Nephron progenitor cell (in vitro differentiated cells): ENCODE measurements at regions not wholly inside any gene's neighbourhood (a gene's known extent, or its start where the extent isn't known, plus 50 kb on each side); places are given as distances from the start of the nearest gene placed in this dataset.
A peak's percentile ranks its signal among the peaks of the same experiment; 100 is the strongest.

Experiments used
- DNase-seq: peaks from one replicate; pipeline ENCODE4 v3.0.0; 2021
- H3K27ac Mint-ChIP-seq: 2 replicates; pipeline ENCODE4 v1.8.0; 2021; ENCODE audit warnings: mild to moderate bottlenecking, moderate library complexity, mixed read lengths
- H3K27me3 Mint-ChIP-seq: 2 replicates; pipeline ENCODE4 v1.8.0; 2021; ENCODE audit warnings: mild to moderate bottlenecking, low read depth, mixed read lengths; ENCODE audit not compliant: poor library complexity
- H3K36me3 Mint-ChIP-seq: 2 replicates; pipeline ENCODE4 v1.8.0; 2021; ENCODE audit warnings: low read depth, mixed read lengths
- H3K4me1 Mint-ChIP-seq: 2 replicates; pipeline ENCODE4 v1.8.0; 2021; ENCODE audit warnings: mixed read lengths
- H3K4me3 Mint-ChIP-seq: 2 replicates; pipeline ENCODE4 v1.8.0; 2021; ENCODE audit warnings: mild to moderate bottlenecking, moderate library complexity, mixed read lengths
- H3K9me3 Mint-ChIP-seq: 2 replicates; pipeline ENCODE4 v1.8.0; 2021; ENCODE audit warnings: mild to moderate bottlenecking, moderate library complexity, mixed read lengths
- TF ChIP-seq, protein P1 (sequence below): fragments of 200-600 bp; sonication (generic); IDR thresholded peaks from 2 replicates; pipeline ENCODE4 v1.5.0; 2021; ENCODE audit warnings: antibody characterized with exemption

GRCh38 chr5:89849830-89850512 is 559.6 kb downstream of the CETN3 start:
- Mint-ChIP-seq H3K27me3 (peaks cover 6% of the 10 kb centered on the region), H3K9me3 (no peaks in the 10 kb centered on the region), H3K27ac (peak overlapping the region; percentile 62), H3K36me3 (no peaks in the 10 kb centered on the region), H3K4me1 (peaks cover 12% of the 10 kb centered on the region), H3K4me3 (no peak overlapping the region)
- no peak for DNase-seq
- TF ChIP-seq, protein P1, sequence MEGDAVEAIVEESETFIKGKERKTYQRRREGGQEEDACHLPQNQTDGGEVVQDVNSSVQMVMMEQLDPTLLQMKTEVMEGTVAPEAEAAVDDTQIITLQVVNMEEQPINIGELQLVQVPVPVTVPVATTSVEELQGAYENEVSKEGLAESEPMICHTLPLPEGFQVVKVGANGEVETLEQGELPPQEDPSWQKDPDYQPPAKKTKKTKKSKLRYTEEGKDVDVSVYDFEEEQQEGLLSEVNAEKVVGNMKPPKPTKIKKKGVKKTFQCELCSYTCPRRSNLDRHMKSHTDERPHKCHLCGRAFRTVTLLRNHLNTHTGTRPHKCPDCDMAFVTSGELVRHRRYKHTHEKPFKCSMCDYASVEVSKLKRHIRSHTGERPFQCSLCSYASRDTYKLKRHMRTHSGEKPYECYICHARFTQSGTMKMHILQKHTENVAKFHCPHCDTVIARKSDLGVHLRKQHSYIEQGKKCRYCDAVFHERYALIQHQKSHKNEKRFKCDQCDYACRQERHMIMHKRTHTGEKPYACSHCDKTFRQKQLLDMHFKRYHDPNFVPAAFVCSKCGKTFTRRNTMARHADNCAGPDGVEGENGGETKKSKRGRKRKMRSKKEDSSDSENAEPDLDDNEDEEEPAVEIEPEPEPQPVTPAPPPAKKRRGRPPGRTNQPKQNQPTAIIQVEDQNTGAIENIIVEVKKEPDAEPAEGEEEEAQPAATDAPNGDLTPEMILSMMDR = no peak

DNA sequence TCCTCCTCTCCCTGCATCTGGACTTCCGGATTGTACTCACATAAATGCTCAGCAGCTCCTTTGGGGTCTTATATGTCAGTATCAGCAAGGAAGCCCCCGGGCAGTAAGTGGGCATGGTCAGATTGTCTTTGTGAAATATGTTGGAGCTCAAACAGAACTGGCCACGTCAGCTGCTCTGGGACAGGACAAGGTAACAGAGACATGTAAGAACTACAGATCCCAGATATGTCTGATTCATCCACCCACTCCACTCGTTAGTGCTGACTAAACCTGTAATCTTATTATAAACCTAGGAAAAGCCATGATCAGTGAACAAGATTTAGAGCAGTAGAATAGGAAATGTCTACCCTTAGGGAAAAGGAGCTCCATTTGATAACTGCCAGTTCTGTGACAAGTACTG is 561.8 kb downstream of the CETN3 start:
- TF ChIP-seq, protein P1 = no peak
- peaks cover 12% of the 10 kb centered on the region for H3K4me1 Mint-ChIP-seq
- H3K36me3 Mint-ChIP-seq = no peaks in the 10 kb centered on the region
- peaks cover 6% of the 10 kb centered on the region for H3K27me3 Mint-ChIP-seq
- H3K27ac Mint-ChIP-seq = no peak overlapping the region
- H3K4me3 Mint-ChIP-seq = no peak overlapping the region
- no peaks in the 10 kb centered on the region for H3K9me3 Mint-ChIP-seq
- DNase-seq = no peak

GRCh38 chr5:89844548-89844947 is 565.0 kb downstream of the CETN3 start:
- H3K9me3 Mint-ChIP-seq = no peaks in the 10 kb centered on the region
- TF ChIP-seq, protein P1 = no peak
- no peak for DNase-seq
- H3K27ac Mint-ChIP-seq = no peak overlapping the region
- peaks cover 6% of the 10 kb centered on the region for H3K27me3 Mint-ChIP-seq
- peaks cover 2% of the 10 kb centered on the region for H3K4me1 Mint-ChIP-seq
- no peak overlapping the region for H3K4me3 Mint-ChIP-seq
- H3K36me3 Mint-ChIP-seq = no peaks in the 10 kb centered on the region

DNA sequence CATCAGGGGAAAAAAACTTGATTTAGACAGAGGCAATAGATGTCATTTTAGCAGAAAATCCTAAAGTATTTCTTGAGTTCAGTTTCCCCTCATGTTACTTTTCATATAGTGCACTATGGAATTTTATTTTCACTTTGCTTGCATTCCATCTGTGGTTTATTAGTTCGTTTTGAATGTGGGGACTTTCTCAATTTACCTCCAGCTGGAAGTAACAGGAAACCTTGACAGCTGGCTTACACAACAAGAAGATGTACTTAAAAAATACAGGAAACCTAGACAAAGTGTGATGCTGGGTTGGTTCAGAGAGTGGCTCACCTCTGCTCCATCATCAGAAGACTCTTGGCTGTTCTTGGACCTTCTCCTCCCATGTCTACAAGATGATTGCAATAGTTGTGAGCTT is 567.0 kb downstream of the CETN3 start:
- Mint-ChIP-seq H3K4me1 (no peaks in the 10 kb centered on the region), H3K4me3 (no peak overlapping the region), H3K36me3 (no peaks in the 10 kb centered on the region), H3K9me3 (no peaks in the 10 kb centered on the region), H3K27ac (no peak overlapping the region), H3K27me3 (peaks cover 4% of the 10 kb centered on the region)
- TF ChIP-seq, protein P1 = no peak
- DNase-seq = no peak

GRCh38 chr5:89840906-89841305 is 568.6 kb downstream of the CETN3 start:
- no peaks in the 10 kb centered on the region for H3K9me3 Mint-ChIP-seq
- H3K27me3 Mint-ChIP-seq = no peaks in the 10 kb centered on the region
- TF ChIP-seq, protein P1 = no peak
- no peaks in the 10 kb centered on the region for H3K36me3 Mint-ChIP-seq
- H3K4me3 Mint-ChIP-seq = no peak overlapping the region
- no peaks in the 10 kb centered on the region for H3K4me1 Mint-ChIP-seq
- no peak overlapping the region for H3K27ac Mint-ChIP-seq
- no peak for DNase-seq

DNA sequence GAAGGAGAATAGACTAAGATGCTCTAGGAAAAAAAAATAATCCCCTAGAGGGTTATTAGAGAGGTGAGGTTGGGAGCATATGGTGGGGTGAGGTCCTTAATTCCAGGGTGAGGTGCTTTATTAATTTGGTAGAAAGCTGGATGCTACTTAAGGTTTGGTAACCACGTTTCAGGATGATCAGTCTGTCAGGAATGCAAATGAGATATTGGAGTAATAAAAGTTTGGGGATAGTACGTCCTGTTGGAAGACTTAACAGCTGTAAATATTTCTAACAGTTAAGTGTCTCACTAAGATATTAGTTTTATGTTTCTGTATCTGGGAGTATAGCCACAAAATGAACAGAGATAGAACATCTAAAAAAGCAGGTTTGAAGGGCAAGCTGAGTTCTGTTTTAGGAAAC is 578.9 kb downstream of the CETN3 start:
- Mint-ChIP-seq H3K4me1 (no peaks in the 10 kb centered on the region), H3K36me3 (no peaks in the 10 kb centered on the region), H3K27me3 (no peaks in the 10 kb centered on the region), H3K4me3 (no peak overlapping the region), H3K9me3 (no peaks in the 10 kb centered on the region), H3K27ac (no peak overlapping the region)
- TF ChIP-seq, protein P1 = no peak
- DNase-seq = no peak
